ENCODE measurements at regions not wholly inside any gene's neighbourhood (a gene's known extent, or its start where the extent isn't known, plus 50 kb on each side); places are given as distances from the start of the nearest gene placed in this dataset.

GRCh38 chr1:182122256-182122912 is 60.9 kb upstream of the ZNF648 start:
- no peak for DNase-seq (ENCODE audit: low read depth)

GRCh38 chr1:182121787-182122186 is 60.3 kb upstream of the ZNF648 start:
- DNase-seq (ENCODE audit: low read depth): no peak

GRCh38 chr1:182120411-182121258 is 59.1 kb upstream of the ZNF648 start:
- no peak for DNase-seq (ENCODE audit: low read depth)

GRCh38 chr1:182119631-182120030 is 58.1 kb upstream of the ZNF648 start:
- DNase-seq (ENCODE audit: low read depth): no peak

GRCh38 chr1:182118851-182119250 is 57.3 kb upstream of the ZNF648 start:
- no peak for DNase-seq (ENCODE audit: low read depth)

- no peak for DNase-seq (ENCODE audit: low read depth)
Measured at GRCh38 chr1:182114627-182115023, 53.1 kb upstream of the ZNF648 start.

- DNase-seq (ENCODE audit: low read depth): no peak
Measured at GRCh38 chr1:182113879-182114626, 52.5 kb upstream of the ZNF648 start.

GRCh38 chr1:182111496-182111895 is 50.0 kb upstream of the ZNF648 start:
- no peak for DNase-seq (ENCODE audit: low read depth)

Data from amniotic epithelial cell (primary cell).